ENCODE measurements at regions not wholly inside any gene's neighbourhood (a gene's known extent, or its start where the extent isn't known, plus 50 kb on each side); places are given as distances from the start of the nearest gene placed in this dataset.
"Not testable (repeated sequence)": the region's sequence is repeated elsewhere in the genome, so short reads cannot be mapped to it uniquely, and the experiment has no call there.

- TF ChIP-seq CTCF, POLR2A (IDR thresholded peaks at IDR 0.05): not testable (repeated sequence)
Measured at GRCh38 chr15:22713933-22714332, 72.5 kb upstream of the NIPA1 start.

Measured in sigmoid colon (tissue), 3 donors.